Psoas muscle (tissue), 7 donors: ENCODE measurements at regions not wholly inside any gene's neighbourhood (a gene's known extent, or its start where the extent isn't known, plus 50 kb on each side); places are given as distances from the start of the nearest gene placed in this dataset.

Experiments
- ATAC-seq, 4 donors: fragments of 200-7000 bp; cut with Tn5 transposase; one replicate each; pipeline ENCODE4 v1.9.1; 2020; ENCODE audit warnings: moderate library complexity in 3 of 4, mild to moderate bottlenecking in 2 of 4
- DNase-seq, 2 donors: peaks; one replicate each; pipeline ENCODE4 v3.0.0-alpha.2; 2020
- H3K27ac ChIP-seq: fragments of 200-600 bp; one replicate; pipeline ENCODE4 v1.8.0; 2022
- H3K27me3 ChIP-seq, 3 donors: fragments of 200-600 bp in 1 of 3; one replicate each; pipeline versions ENCODE4 v1.6.1 to v1.8.0; 2013 to 2022; ENCODE audit warnings: low read length in 2 of 3, mild to moderate bottlenecking in 2 of 3, moderate library complexity in 1 of 3; ENCODE audit not compliant: insufficient read depth in 3 of 3
- H3K36me3 ChIP-seq, 2 donors: fragments of 200-600 bp in 1 of 2; one replicate each; pipeline versions ENCODE4 v1.6.1 to v1.8.0; 2013 to 2022; ENCODE audit warnings: low read depth in 1 of 2, mild to moderate bottlenecking in 1 of 2, moderate library complexity in 1 of 2; ENCODE audit not compliant: insufficient read depth in 1 of 2
- H3K4me1 ChIP-seq: fragments of 200-600 bp; one replicate; pipeline ENCODE4 v1.8.0; 2022
- H3K4me3 ChIP-seq: fragments of 200-600 bp; one replicate; pipeline ENCODE4 v1.8.0; 2022; ENCODE audit warnings: mild to moderate bottlenecking
- H3K9me3 ChIP-seq: fragments of 200-600 bp; one replicate; pipeline ENCODE4 v1.8.0; 2022
- CTCF ChIP-seq: fragments of 200-600 bp; IDR thresholded peaks from one replicate; pipeline ENCODE4 v1.8.0; 2022; ENCODE audit warnings: antibody characterized with exemption
- WGBS, 3 donors: extraction: QIAGEN DNeasy Blood & Tissue Kit; methylation state at CpG; one replicate each; pipeline versions ENCODE4 v1.1.6 to v1.1.7; 2013; 5-methylcytosine and 5-hydroxymethylcytosine counted together
- intact Hi-C, 2 donors: fragments of 100-400 bp; cut with DNase I; formaldehyde crosslinking; loops; one replicate each; pipeline versions ENCODE4 v1.11.0 to v1.14.2; 2022
- donor health status: healthy with polysubstance abuse.
- donor health status: DM: no; HTN: no; CAD: no; lungs with moderate emphysema.
- donor health status: Bipolar disorder and iron deficiency.
- donor health status: healthy.
- donor health status: DM: yes; HTN: yes; CAD: no.
- donor health status: DM: no; HTN: no; CAD: no.
- donor health status: DM: yes; HTN: yes; CAD: no.

GRCh38 chr1:188761226-188761625, 1716.4 kb downstream of the BRINP3 start:
- H3K9me3 ChIP-seq: no peaks in the 10 kb centered on the region

GRCh38 chr1:188762166-188762743, 1715.4 kb downstream of the BRINP3 start:
- Histone ChIP-seq H3K27me3 (no peaks in the 10 kb centered on the region), H3K9me3 (no peaks in the 10 kb centered on the region), H3K27ac (no peak overlapping the region), H3K36me3 (no peaks in the 10 kb centered on the region), H3K4me3 (no peak overlapping the region), H3K4me1 (no peaks in the 10 kb centered on the region)
- no peak for DNase-seq
- TF ChIP-seq CTCF: no peak
- no peak for ATAC-seq
- WGBS, 3 donors: 46 to 50% (median 47%) methylated on average over 2 of the region's 2 CpGs
- intact Hi-C loops: no loop called here

More at GRCh38 chr1:188761226-188761625, 1716.4 kb downstream of the BRINP3 start:
- ATAC-seq (no peak), DNase-seq (no peak)
- H3K4me3 ChIP-seq: no peak overlapping the region
- H3K4me1 ChIP-seq: no peaks in the 10 kb centered on the region
- H3K27ac ChIP-seq: no peak overlapping the region
- 57 to 76% (median 59%) methylated on average over 1 of the region's 1 CpG for WGBS, 3 donors
- intact Hi-C loops: no loop called here
- no peak for TF ChIP-seq CTCF
- no peaks in the 10 kb centered on the region for H3K36me3 ChIP-seq
- no peaks in the 10 kb centered on the region for H3K27me3 ChIP-seq

DNA sequence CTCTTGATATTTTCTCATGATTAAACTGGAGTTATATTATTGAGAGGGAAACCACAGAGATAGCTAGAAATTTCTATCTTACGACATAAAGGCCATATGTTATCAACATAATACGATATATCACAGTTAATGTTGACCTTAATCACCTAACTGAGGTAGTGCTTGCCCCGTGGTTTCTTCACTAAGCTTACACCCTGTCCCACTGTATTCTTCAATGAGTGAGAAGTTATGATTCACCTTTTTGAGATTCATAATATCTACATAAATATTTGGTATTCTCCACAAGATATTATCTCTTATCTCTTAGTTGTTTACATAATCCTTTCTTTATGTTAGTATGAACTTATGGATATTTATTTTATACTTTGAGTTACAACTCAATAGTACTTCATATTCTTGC, 1714.1 kb downstream of the BRINP3 start:
- TF ChIP-seq CTCF: no peak
- no peaks in the 10 kb centered on the region for H3K36me3 ChIP-seq
- intact Hi-C loops: no loop called here
- no peaks in the 10 kb centered on the region for H3K27me3 ChIP-seq
- ATAC-seq (no peak), DNase-seq (no peak)
- WGBS, 3 donors: 82 to 88% (median 87%) methylated on average over 3 of the region's 3 CpGs
- H3K4me3 ChIP-seq: no peak overlapping the region
- H3K9me3 ChIP-seq: no peaks in the 10 kb centered on the region
- no peaks in the 10 kb centered on the region for H3K4me1 ChIP-seq
- no peak overlapping the region for H3K27ac ChIP-seq

- Histone ChIP-seq H3K36me3 (no peaks in the 10 kb centered on the region), H3K4me3 (no peak overlapping the region), H3K27me3 (no peaks in the 10 kb centered on the region), H3K4me1 (no peaks in the 10 kb centered on the region), H3K9me3 (no peaks in the 10 kb centered on the region), H3K27ac (no peak overlapping the region)
- 86 to 92% (median 88%) methylated on average over 11 of the region's 11 CpGs for WGBS, 3 donors
- ATAC-seq (no peak), DNase-seq (no peak)
- intact Hi-C loops: no loop called here
- no peak for TF ChIP-seq CTCF
Observed at GRCh38 chr1:188769181-188769580, 1708.5 kb downstream of the BRINP3 start.

GRCh38 chr1:188769936-188770335, 1707.7 kb downstream of the BRINP3 start:
- intact Hi-C loops: no loop called here
- DNase-seq (no peak), ATAC-seq (no peak)
- H3K4me1 ChIP-seq: no peaks in the 10 kb centered on the region
- no peaks in the 10 kb centered on the region for H3K9me3 ChIP-seq
- no peak for TF ChIP-seq CTCF
- no peak overlapping the region for H3K27ac ChIP-seq
- 93 to 100% (median 96%) methylated on average over 1 of the region's 1 CpG for WGBS, 3 donors
- no peak overlapping the region for H3K4me3 ChIP-seq
- H3K27me3 ChIP-seq: no peaks in the 10 kb centered on the region
- H3K36me3 ChIP-seq: no peaks in the 10 kb centered on the region
